Spleen (tissue), 11 donors: ENCODE measurements at regions not wholly inside any gene's neighbourhood (a gene's known extent, or its start where the extent isn't known, plus 50 kb on each side); places are given as distances from the start of the nearest gene placed in this dataset.

ENCODE experiments used
- DNase-seq: peaks from one replicate; pipeline ENCODE4 v3.0.0-alpha.2; 2020
- H3K27ac ChIP-seq, 8 donors: fragments of 200-600 bp; sonication (generic) in 7 of 8; 1 replicate in 4 of 8; 2 replicates in 4 of 8; pipeline versions ENCODE4 v1.5.0 to v1.8.0; 2016 to 2021; ENCODE audit warnings: inconsistent platforms in 4 of 8, mild to moderate bottlenecking in 4 of 8, moderate library complexity in 1 of 8
- H3K27me3 ChIP-seq, 7 donors: fragments of 200-600 bp; sonication (generic) in 6 of 7; replicated peaks in 1 of 7; 1 replicate in 4 of 7; 2 replicates in 3 of 7; pipeline versions ENCODE4 v1.5.0 to v1.8.0; 2016 to 2021; ENCODE audit warnings: inconsistent platforms in 3 of 7, mild to moderate bottlenecking in 1 of 7
- H3K36me3 ChIP-seq, 6 donors: fragments of 200-600 bp; sonication (generic) in 5 of 6; 1 replicate in 4 of 6; 2 replicates in 2 of 6; pipeline versions ENCODE4 v1.5.0 to v1.8.0; 2016 to 2021; ENCODE audit warnings: inconsistent platforms in 2 of 6
- H3K4me1 ChIP-seq, 6 donors: fragments of 200-600 bp; sonication (generic) in 5 of 6; 1 replicate in 3 of 6; 2 replicates in 3 of 6; pipeline versions ENCODE4 v1.5.0 to v1.8.0; 2016 to 2021; ENCODE audit warnings: inconsistent platforms in 3 of 6
- H3K4me3 ChIP-seq, 8 donors: fragments of 200-600 bp; sonication (generic) in 7 of 8; 1 replicate in 4 of 8; 2 replicates in 4 of 8; pipeline versions ENCODE4 v1.5.0 to v1.8.0; 2016 to 2021; ENCODE audit warnings: inconsistent platforms in 4 of 8, mild to moderate bottlenecking in 4 of 8, moderate library complexity in 2 of 8
- H3K9me3 ChIP-seq, 8 donors: fragments of 200-600 bp; sonication (generic) in 7 of 8; 1 replicate in 4 of 8; 2 replicates in 4 of 8; pipeline versions ENCODE4 v1.5.0 to v1.8.0; 2016 to 2021; ENCODE audit warnings: inconsistent platforms in 4 of 8
- POLR2A ChIP-seq, 3 donors: fragments of 450-650 bp; IDR thresholded peaks; one replicate each; pipeline ENCODE4 v1.5.1; 2017; ENCODE audit warnings: antibody characterized with exemption in 3 of 3, mild to moderate bottlenecking in 1 of 3
- POLR2AphosphoS5 ChIP-seq, 3 donors: sonication (generic); formaldehyde crosslinking; IDR thresholded peaks; one replicate each; pipeline ENCODE4 v1.5.1; 2017; ENCODE audit warnings: antibody characterized with exemption in 3 of 3
- WGBS, 5 donors: extraction: QIAGEN DNeasy Blood & Tissue Kit in 3 of 5; methylation state at CpG; one replicate each; pipeline versions ENCODE4 v1.1.5 to v1.1.7; 2013 to 2018; 5-methylcytosine and 5-hydroxymethylcytosine counted together
- intact Hi-C: fragments of 100-400 bp; cut with DNase I; formaldehyde crosslinking; loops from one replicate; pipeline ENCODE4 v1.15.0; 2023; ENCODE audit warnings: low total_unique reads
- TF ChIP-seq, protein P1 (sequence below), 11 experiments: fragments of 200-600 bp in 7 of 11; fragments of 450-650 bp in 4 of 11; sonication (generic) in 4 of 11; IDR thresholded peaks in 8 of 11; conservative IDR thresholded peaks in 3 of 11; 1 replicate in 7 of 11; 2 replicates in 4 of 11; pipeline versions ENCODE4 v1.4.0 to v1.8.0; 2016 to 2021; ENCODE audit warnings: antibody characterized with exemption in 11 of 11, inconsistent platforms in 4 of 11, mild to moderate bottlenecking in 1 of 11
- donor health status: healthy with polysubstance abuse.
- donor health status: DM: no; HTN: no; CAD: no; lungs with moderate emphysema.
- donor health status: DM: no; HTN: no; CAD: no.
- donor health status: Bipolar disorder and iron deficiency.
- donor health status: healthy.
- donor health status: DM: no; HTN: no; CAD: no.
- donor health status: DM: yes; HTN: yes; CAD: no.

GRCh38 chr2:234884591-234884990, 67.2 kb upstream of the SH3BP4 start:
- Histone ChIP-seq H3K36me3 (no peaks in the 10 kb centered on the region), H3K9me3 (no peaks in the 10 kb centered on the region), H3K4me3 (no peak overlapping the region), H3K27ac (no peak overlapping the region), H3K27me3 (no peaks in the 10 kb centered on the region), H3K4me1 (no peaks in the 10 kb centered on the region)
- intact Hi-C loops, result no loop called here
- WGBS, 5 donors, result 85 to 94% (median 90%) methylated on average over 7 of the region's 7 CpGs
- TF ChIP-seq POLR2A (IDR thresholded peaks at IDR 0.05) (no peak), POLR2AphosphoS5 (IDR thresholded peaks at IDR 0.05) (no peak)
- TF ChIP-seq, protein P1, sequence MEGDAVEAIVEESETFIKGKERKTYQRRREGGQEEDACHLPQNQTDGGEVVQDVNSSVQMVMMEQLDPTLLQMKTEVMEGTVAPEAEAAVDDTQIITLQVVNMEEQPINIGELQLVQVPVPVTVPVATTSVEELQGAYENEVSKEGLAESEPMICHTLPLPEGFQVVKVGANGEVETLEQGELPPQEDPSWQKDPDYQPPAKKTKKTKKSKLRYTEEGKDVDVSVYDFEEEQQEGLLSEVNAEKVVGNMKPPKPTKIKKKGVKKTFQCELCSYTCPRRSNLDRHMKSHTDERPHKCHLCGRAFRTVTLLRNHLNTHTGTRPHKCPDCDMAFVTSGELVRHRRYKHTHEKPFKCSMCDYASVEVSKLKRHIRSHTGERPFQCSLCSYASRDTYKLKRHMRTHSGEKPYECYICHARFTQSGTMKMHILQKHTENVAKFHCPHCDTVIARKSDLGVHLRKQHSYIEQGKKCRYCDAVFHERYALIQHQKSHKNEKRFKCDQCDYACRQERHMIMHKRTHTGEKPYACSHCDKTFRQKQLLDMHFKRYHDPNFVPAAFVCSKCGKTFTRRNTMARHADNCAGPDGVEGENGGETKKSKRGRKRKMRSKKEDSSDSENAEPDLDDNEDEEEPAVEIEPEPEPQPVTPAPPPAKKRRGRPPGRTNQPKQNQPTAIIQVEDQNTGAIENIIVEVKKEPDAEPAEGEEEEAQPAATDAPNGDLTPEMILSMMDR (IDR thresholded peaks at IDR 0.05 in 8 of 11, conservative IDR thresholded peaks at IDR 0.05 in 3 of 11), result no peak
- no peak for DNase-seq

- WGBS, 5 donors, result 59 to 70% (median 63%) methylated on average over 8 of the region's 8 CpGs
- Histone ChIP-seq H3K27me3 (no peaks in the 10 kb centered on the region), H3K9me3 (no peaks in the 10 kb centered on the region), H3K4me1 (no peaks in the 10 kb centered on the region), H3K36me3 (no peaks in the 10 kb centered on the region), H3K4me3 (no peak overlapping the region), H3K27ac (peak overlapping the region in 1 of 8 donors; percentile 13)
- TF ChIP-seq POLR2AphosphoS5 (IDR thresholded peaks at IDR 0.05), result no peak
- TF ChIP-seq, protein P1 (IDR thresholded peaks at IDR 0.05 in 8 of 11, conservative IDR thresholded peaks at IDR 0.05 in 3 of 11), result peak in 9 of 11 experiments; percentile 28 to 74 (median 57)
- intact Hi-C loops, result no loop called here
- DNase-seq, result no peak
Measured at GRCh38 chr2:234881413-234882241, 70.2 kb upstream of the SH3BP4 start.

- no peaks in the 10 kb centered on the region for H3K27me3 ChIP-seq
- no peaks in the 10 kb centered on the region for H3K9me3 ChIP-seq
Measured at GRCh38 chr2:234880551-234881211, 71.1 kb upstream of the SH3BP4 start.

More at GRCh38 chr2:234880551-234881211, 71.1 kb upstream of the SH3BP4 start:
- Histone ChIP-seq H3K4me1 (no peaks in the 10 kb centered on the region), H3K27ac (peak overlapping the region in 1 of 8 donors; percentile 13), H3K4me3 (no peak overlapping the region), H3K36me3 (no peaks in the 10 kb centered on the region)
- intact Hi-C loops, result no loop called here
- no peak for DNase-seq
- 74 to 87% (median 82%) methylated on average over 7 of the region's 7 CpGs for WGBS, 5 donors
- no peak for TF ChIP-seq POLR2A (IDR thresholded peaks at IDR 0.05)
- TF ChIP-seq POLR2AphosphoS5 (IDR thresholded peaks at IDR 0.05), result no peak
- TF ChIP-seq, protein P1 (IDR thresholded peaks at IDR 0.05 in 8 of 11, conservative IDR thresholded peaks at IDR 0.05 in 3 of 11), result no peak
